ENCODE measurements at regions not wholly inside any gene's neighbourhood (a gene's known extent, or its start where the extent isn't known, plus 50 kb on each side); places are given as distances from the start of the nearest gene placed in this dataset.

GRCh38 chr5:123756816-123757215, 244.8 kb downstream of the CSNK1G3 start (continued):
- TF ChIP-seq RUNX1 (IDR thresholded peaks at IDR 0.05; ENCODE audit: low read depth): no peak
- TF ChIP-seq PCBP2 (IDR thresholded peaks at IDR 0.05; ENCODE audit: low read depth, low read length, poor library complexity, severe bottlenecking): no peak
- TF ChIP-seq MAFF (IDR thresholded peaks at IDR 0.05; ENCODE audit: low read length): no peak
- TF ChIP-seq YBX1 (IDR thresholded peaks at IDR 0.05): no peak

DNA sequence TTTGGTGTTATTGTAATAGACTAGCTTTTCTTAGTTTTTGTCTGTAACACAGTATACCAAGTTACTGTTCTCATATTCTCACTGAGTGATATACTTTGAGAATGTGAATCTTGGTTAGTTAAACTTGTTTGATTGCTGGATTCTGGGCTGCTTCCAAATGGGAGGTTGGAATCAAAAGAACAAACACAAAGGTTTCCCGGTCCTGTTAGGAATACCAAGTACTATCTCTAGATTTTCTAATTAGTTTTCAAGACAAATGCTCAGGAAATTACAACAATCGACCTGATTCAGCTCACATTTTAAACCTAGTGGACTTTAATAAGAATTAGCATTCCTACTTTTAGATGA, 244.3 kb downstream of the CSNK1G3 start:
- ChIA-PET POLR2A (no interaction called here), CTCF (ENCODE audit: low intra/inter-chr PET ratio) (no interaction called here)
- intact Hi-C loops (cut with micrococcal nuclease) (no loop called here), in situ Hi-C loops (cut with MboI) (no loop called here)
- BruUV-seq (replicated peaks): no TSS peak
- no peak for ATAC-seq
- Histone ChIP-seq H3K4me1 (replicated peaks in 1 of 2; ENCODE audit: control insufficient read depth in 2 of 2, insufficient read depth in 2 of 2, low read length in 2 of 2) (no peaks in the 10 kb centered on the region), H3K9me1 (ENCODE audit: control insufficient read depth, insufficient read depth, low read length) (no peaks in the 10 kb centered on the region), H4K20me1 (replicated peaks; ENCODE audit: control insufficient read depth, insufficient read depth, low read length) (no peaks in the 10 kb centered on the region), H3K9me3 (replicated peaks; ENCODE audit: control insufficient read depth, insufficient read depth, low read depth, low read length) (no peaks in the 10 kb centered on the region), H3K79me2 (ENCODE audit: control insufficient read depth, insufficient read depth, low read length) (no peaks in the 10 kb centered on the region), H2AFZ (ENCODE audit: low read depth, low read length) (no peak overlapping the region), H3K36me3 (ENCODE audit: control insufficient read depth, insufficient read depth, low read length) (no peaks in the 10 kb centered on the region), H3K4me2 (ENCODE audit: insufficient read depth, low read length) (no peak overlapping the region), H3K4me3 (no peak overlapping the region), H3K27ac (ENCODE audit: extremely low read depth, low read depth, low read length) (no peak overlapping the region), H3K9ac (ENCODE audit: insufficient read depth in 1 of 2, low read depth in 2 of 2, low read length in 2 of 2) (no peak overlapping the region), H3K27me3 (ENCODE audit: control insufficient read depth in 2 of 2, insufficient read depth in 2 of 2, low read length in 2 of 2) (no peaks in the 10 kb centered on the region)
- no peak for FAIRE-seq
- WGBS (ENCODE audit: insufficient coverage, low coverage, missing lambda C conversion rate): 4% methylated on average over 2 of the region's 2 CpGs
- DNase-seq (ENCODE audit: extremely low read depth in 1 of 4, low spot score in 3 of 4): no peak
- no peak for TF ChIP-seq ZNF134 (CRISPR knock-in tag; conservative IDR thresholded peaks at IDR 0.05)
- no peak for TF ChIP-seq NR1H2 (CRISPR knock-in tag; IDR thresholded peaks at IDR 0.05)
- no peak for TF ChIP-seq NCOA1 (IDR thresholded peaks at IDR 0.05; ENCODE audit: low read depth)
- TF ChIP-seq KAT2B (IDR thresholded peaks at IDR 0.05; ENCODE audit: low read depth, low read length): no peak
- no peak for TF ChIP-seq KAT8 (IDR thresholded peaks at IDR 0.05; ENCODE audit: low read depth)
- TF ChIP-seq ARID2 (IDR thresholded peaks at IDR 0.05): no peak
- TF ChIP-seq C11orf30 (IDR thresholded peaks at IDR 0.05; ENCODE audit: low read depth): no peak
- TF ChIP-seq ZNF263 (CRISPR knock-in tag; IDR thresholded peaks at IDR 0.05; ENCODE audit: borderline replicate concordance): no peak
- TF ChIP-seq BRD4 (IDR thresholded peaks at IDR 0.05): no peak
- TF ChIP-seq ZKSCAN1 (IDR thresholded peaks at IDR 0.05; ENCODE audit: low read depth, low read length): no peak
- no peak for TF ChIP-seq TAF1 (IDR thresholded peaks at IDR 0.05; ENCODE audit: control insufficient read depth, extremely low read depth, insufficient read depth, low read length, severe bottlenecking)
- TF ChIP-seq JUNB (CRISPR knock-in tag; conservative IDR thresholded peaks at IDR 0.05): no peak
- TF ChIP-seq ZNF212 (CRISPR knock-in tag; IDR thresholded peaks at IDR 0.05): no peak
- TF ChIP-seq E2F6 (IDR thresholded peaks at IDR 0.05; ENCODE audit: borderline replicate concordance in 1 of 2, extremely low read depth in 1 of 2, insufficient read depth in 1 of 2, insufficient read length in 1 of 2, low read depth in 1 of 2, low read length in 1 of 2, poor library complexity in 1 of 2, severe bottlenecking in 1 of 2): no peak
- TF ChIP-seq CHCHD3 (CRISPR knock-in tag; IDR thresholded peaks at IDR 0.05): no peak
- TF ChIP-seq PML (IDR thresholded peaks at IDR 0.05; ENCODE audit: low read length): no peak
- TF ChIP-seq, protein P1, sequence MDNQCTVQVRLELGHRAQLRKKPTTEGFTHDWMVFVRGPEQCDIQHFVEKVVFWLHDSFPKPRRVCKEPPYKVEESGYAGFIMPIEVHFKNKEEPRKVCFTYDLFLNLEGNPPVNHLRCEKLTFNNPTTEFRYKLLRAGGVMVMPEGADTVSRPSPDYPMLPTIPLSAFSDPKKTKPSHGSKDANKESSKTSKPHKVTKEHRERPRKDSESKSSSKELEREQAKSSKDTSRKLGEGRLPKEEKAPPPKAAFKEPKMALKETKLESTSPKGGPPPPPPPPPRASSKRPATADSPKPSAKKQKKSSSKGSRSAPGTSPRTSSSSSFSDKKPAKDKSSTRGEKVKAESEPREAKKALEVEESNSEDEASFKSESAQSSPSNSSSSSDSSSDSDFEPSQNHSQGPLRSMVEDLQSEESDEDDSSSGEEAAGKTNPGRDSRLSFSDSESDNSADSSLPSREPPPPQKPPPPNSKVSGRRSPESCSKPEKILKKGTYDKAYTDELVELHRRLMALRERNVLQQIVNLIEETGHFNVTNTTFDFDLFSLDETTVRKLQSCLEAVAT (IDR thresholded peaks at IDR 0.05): no peak

Data from K562 (cell line).